ENCODE measurements at regions not wholly inside any gene's neighbourhood (a gene's known extent, or its start where the extent isn't known, plus 50 kb on each side); places are given as distances from the start of the nearest gene placed in this dataset.

DNA sequence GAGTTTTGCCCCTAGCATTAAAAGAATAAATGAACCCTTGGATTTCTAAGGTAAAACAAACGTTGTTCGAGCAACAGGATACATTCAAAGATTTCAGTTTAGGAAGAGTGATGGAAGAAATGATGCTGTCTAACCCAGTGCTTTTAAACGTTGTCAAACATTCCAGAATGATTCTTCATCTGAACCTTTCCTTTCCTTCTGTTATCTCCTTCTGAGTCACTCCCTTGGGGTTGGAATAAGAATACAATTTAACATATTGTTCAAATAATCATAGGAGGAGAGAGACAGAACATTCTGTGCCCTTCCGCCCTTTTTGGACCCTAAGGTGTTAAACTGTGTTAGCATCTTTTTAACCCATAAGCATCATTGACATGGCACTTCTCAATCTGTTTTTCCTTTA is 61.1 kb upstream of the RCOR3 start:
- Mint-ChIP-seq H3K27ac (no peak overlapping the region), H3K27me3 (no peaks in the 10 kb centered on the region)
- intact Hi-C loops (cut with DNase I, micrococcal nuclease), result no loop called here

DNA sequence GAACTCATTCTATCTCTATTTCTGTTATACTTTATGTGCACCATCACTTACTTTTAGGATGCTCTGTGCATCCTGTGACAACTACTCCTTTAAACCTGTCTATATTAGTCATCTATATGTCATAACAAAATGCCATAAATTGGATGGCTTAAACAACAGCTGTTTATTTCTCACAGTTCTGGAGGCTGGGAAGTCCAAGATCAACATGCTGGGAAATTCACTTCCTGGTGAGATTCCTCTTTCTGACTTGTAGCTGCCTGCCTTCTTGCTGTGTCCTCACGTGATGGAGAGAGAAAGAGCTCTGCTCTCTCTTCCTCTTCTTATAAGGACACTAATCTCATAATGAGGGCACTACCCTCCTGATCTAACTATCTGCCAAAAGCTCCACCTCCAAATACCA is 62.3 kb upstream of the RCOR3 start:
- no peaks in the 10 kb centered on the region for H3K4me1 Mint-ChIP-seq (ENCODE audit: low read depth)
- no peak overlapping the region for H3K4me3 Mint-ChIP-seq
- no peak for ATAC-seq (ENCODE audit: poor library complexity)
- Histone ChIP-seq H3K27ac (ENCODE audit: low read depth in 1 of 2, low read length in 2 of 2) (no peak overlapping the region), H3K4me1 (ENCODE audit: insufficient read depth, low read length) (no peaks in the 10 kb centered on the region), H3K27me3 (ENCODE audit: control insufficient read depth in 1 of 2, insufficient read depth in 2 of 2, low read length in 2 of 2) (no peaks in the 10 kb centered on the region), H3K36me3 (ENCODE audit: insufficient read depth, low read length) (no peaks in the 10 kb centered on the region), H3K9me3 (ENCODE audit: control insufficient read depth in 1 of 2, insufficient read depth in 1 of 2, low read length in 2 of 2) (no peaks in the 10 kb centered on the region), H3K4me3 (ENCODE audit: low read length) (no peak overlapping the region)
- H3K27ac Mint-ChIP-seq, result no peak overlapping the region
- no peaks in the 10 kb centered on the region for H3K27me3 Mint-ChIP-seq
- intact Hi-C loops (cut with DNase I, micrococcal nuclease), result no loop called here
- no peak for DNase-seq
- POLR2A ChIA-PET, result no interaction called here
- no peaks in the 10 kb centered on the region for H3K36me3 Mint-ChIP-seq (ENCODE audit: low read depth)
- peaks cover 8% of the 10 kb centered on the region for H3K9me3 Mint-ChIP-seq
- CTCF ChIA-PET, result no interaction called here
- TF ChIP-seq, protein P1, sequence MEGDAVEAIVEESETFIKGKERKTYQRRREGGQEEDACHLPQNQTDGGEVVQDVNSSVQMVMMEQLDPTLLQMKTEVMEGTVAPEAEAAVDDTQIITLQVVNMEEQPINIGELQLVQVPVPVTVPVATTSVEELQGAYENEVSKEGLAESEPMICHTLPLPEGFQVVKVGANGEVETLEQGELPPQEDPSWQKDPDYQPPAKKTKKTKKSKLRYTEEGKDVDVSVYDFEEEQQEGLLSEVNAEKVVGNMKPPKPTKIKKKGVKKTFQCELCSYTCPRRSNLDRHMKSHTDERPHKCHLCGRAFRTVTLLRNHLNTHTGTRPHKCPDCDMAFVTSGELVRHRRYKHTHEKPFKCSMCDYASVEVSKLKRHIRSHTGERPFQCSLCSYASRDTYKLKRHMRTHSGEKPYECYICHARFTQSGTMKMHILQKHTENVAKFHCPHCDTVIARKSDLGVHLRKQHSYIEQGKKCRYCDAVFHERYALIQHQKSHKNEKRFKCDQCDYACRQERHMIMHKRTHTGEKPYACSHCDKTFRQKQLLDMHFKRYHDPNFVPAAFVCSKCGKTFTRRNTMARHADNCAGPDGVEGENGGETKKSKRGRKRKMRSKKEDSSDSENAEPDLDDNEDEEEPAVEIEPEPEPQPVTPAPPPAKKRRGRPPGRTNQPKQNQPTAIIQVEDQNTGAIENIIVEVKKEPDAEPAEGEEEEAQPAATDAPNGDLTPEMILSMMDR (IDR thresholded peaks at IDR 0.05), result no peak

More for the DNA sequence above, 61.1 kb upstream of the RCOR3 start:
- Mint-ChIP-seq H3K36me3 (ENCODE audit: low read depth) (no peaks in the 10 kb centered on the region), H3K4me1 (ENCODE audit: low read depth) (no peaks in the 10 kb centered on the region), H3K9me3 (peaks cover 8% of the 10 kb centered on the region), H3K4me3 (no peak overlapping the region)
- H3K27ac ChIP-seq (ENCODE audit: low read depth in 1 of 2, low read length in 2 of 2), result no peak overlapping the region
- TF ChIP-seq, protein P1 (IDR thresholded peaks at IDR 0.05), result no peak
- CTCF ChIA-PET, result no interaction called here
- no peaks in the 10 kb centered on the region for H3K4me1 ChIP-seq (ENCODE audit: insufficient read depth, low read length)
- no peaks in the 10 kb centered on the region for H3K36me3 ChIP-seq (ENCODE audit: insufficient read depth, low read length)
- ATAC-seq (ENCODE audit: poor library complexity), result no peak
- no peak overlapping the region for H3K4me3 ChIP-seq (ENCODE audit: low read length)
- no peaks in the 10 kb centered on the region for H3K27me3 ChIP-seq (ENCODE audit: control insufficient read depth in 1 of 2, insufficient read depth in 2 of 2, low read length in 2 of 2)
- H3K9me3 ChIP-seq (ENCODE audit: control insufficient read depth in 1 of 2, insufficient read depth in 1 of 2, low read length in 2 of 2), result no peaks in the 10 kb centered on the region
- POLR2A ChIA-PET, result no interaction called here
- DNase-seq, result no peak

DNA sequence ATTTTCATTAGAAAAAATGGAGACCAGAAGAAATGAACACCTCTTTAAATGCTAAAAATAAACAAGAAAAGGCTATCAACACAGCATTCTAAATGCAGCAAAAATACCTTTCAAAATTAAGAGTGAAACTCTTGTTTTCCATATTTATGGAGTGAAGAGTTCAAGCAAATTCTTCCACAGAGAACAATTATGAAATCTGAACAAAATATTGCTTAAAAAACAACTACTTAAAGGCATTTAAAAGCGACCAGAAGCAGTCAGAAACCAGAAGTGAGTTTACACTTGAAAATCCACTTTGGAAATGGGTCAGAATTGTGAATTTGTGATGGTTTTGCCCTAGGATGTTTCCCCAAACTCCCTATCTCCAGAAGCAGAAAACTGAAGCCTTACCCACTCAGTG is 60.9 kb upstream of the KCNH1 start:
- Histone ChIP-seq H3K4me3 (ENCODE audit: low read length) (no peak overlapping the region), H3K9me3 (ENCODE audit: control insufficient read depth in 1 of 2, insufficient read depth in 1 of 2, low read length in 2 of 2) (no peaks in the 10 kb centered on the region), H3K4me1 (ENCODE audit: insufficient read depth, low read length) (no peaks in the 10 kb centered on the region), H3K36me3 (ENCODE audit: insufficient read depth, low read length) (no peaks in the 10 kb centered on the region), H3K27ac (ENCODE audit: low read depth in 1 of 2, low read length in 2 of 2) (no peak overlapping the region), H3K27me3 (ENCODE audit: control insufficient read depth in 1 of 2, insufficient read depth in 2 of 2, low read length in 2 of 2) (no peaks in the 10 kb centered on the region)
- H3K27ac Mint-ChIP-seq, result no peak overlapping the region
- no peaks in the 10 kb centered on the region for H3K27me3 Mint-ChIP-seq
- ChIA-PET POLR2A (no interaction called here), CTCF (no interaction called here)
- intact Hi-C loops (cut with DNase I, micrococcal nuclease), result no loop called here
- no peaks in the 10 kb centered on the region for H3K36me3 Mint-ChIP-seq (ENCODE audit: low read depth)
- DNase-seq (no peak), ATAC-seq (ENCODE audit: poor library complexity) (no peak)
- TF ChIP-seq, protein P1 (IDR thresholded peaks at IDR 0.05), result no peak
- no peak overlapping the region for H3K4me3 Mint-ChIP-seq
- H3K4me1 Mint-ChIP-seq (ENCODE audit: low read depth), result no peaks in the 10 kb centered on the region
- peaks cover 8% of the 10 kb centered on the region for H3K9me3 Mint-ChIP-seq

Data from CD4-positive, alpha-beta T cell (primary cell).